Endodermal cell (in vitro differentiated cells): ENCODE measurements at regions not wholly inside any gene's neighbourhood (a gene's known extent, or its start where the extent isn't known, plus 50 kb on each side); places are given as distances from the start of the nearest gene placed in this dataset.

Experiments
- DNase-seq: peaks from one replicate; pipeline ENCODE4 v3.0.0-alpha.2; 2017
- H3K27ac ChIP-seq: 2 replicates; pipeline ENCODE4 v1.5.1; 2013; ENCODE audit warnings: mild to moderate bottlenecking, low read depth, low read length, moderate library complexity
- H3K27me3 ChIP-seq: 2 replicates; pipeline ENCODE4 v1.6.1; 2013; ENCODE audit warnings: mild to moderate bottlenecking, low read length, moderate library complexity; ENCODE audit not compliant: insufficient read depth, control insufficient read depth, poor library complexity, severe bottlenecking
- H3K36me3 ChIP-seq: 2 replicates; pipeline ENCODE4 v1.7.0; 2013; ENCODE audit warnings: mild to moderate bottlenecking, low read length, moderate library complexity; ENCODE audit not compliant: control insufficient read depth, insufficient read depth
- H3K4me1 ChIP-seq: one replicate; pipeline ENCODE4 v1.7.0; 2013; ENCODE audit warnings: low read length; ENCODE audit not compliant: control insufficient read depth, insufficient read depth
- H3K4me3 ChIP-seq: 2 replicates; pipeline ENCODE4 v1.5.1; 2013; ENCODE audit warnings: mild to moderate bottlenecking, low read length, moderate library complexity
- H3K9ac ChIP-seq: 2 replicates; pipeline ENCODE4 v1.6.1; 2013; ENCODE audit warnings: mild to moderate bottlenecking, low read length, moderate library complexity; ENCODE audit not compliant: poor library complexity, severe bottlenecking; ENCODE audit errors: extremely low read depth
- H3K9me3 ChIP-seq: 2 replicates; pipeline ENCODE4 v1.6.1; 2013; ENCODE audit warnings: mild to moderate bottlenecking, low read length, moderate library complexity; ENCODE audit not compliant: control insufficient read depth
- H3K27ac Mint-ChIP-seq: 2 replicates; pipeline ENCODE4 v1.8.0; 2020; ENCODE audit warnings: mixed read lengths
- H3K27me3 Mint-ChIP-seq: 2 replicates; pipeline ENCODE4 v1.8.0; 2021; ENCODE audit warnings: mild to moderate bottlenecking, mixed read lengths; ENCODE audit not compliant: insufficient read depth
- H3K36me3 Mint-ChIP-seq: 2 replicates; pipeline ENCODE4 v1.8.0; 2020; ENCODE audit warnings: low read depth, mixed read lengths
- H3K4me1 Mint-ChIP-seq: 2 replicates; pipeline ENCODE4 v1.8.0; 2020; ENCODE audit warnings: mixed read lengths
- H3K4me3 Mint-ChIP-seq: 2 replicates; pipeline ENCODE4 v1.8.0; 2020; ENCODE audit warnings: mild to moderate bottlenecking, moderate library complexity, mixed read lengths
- H3K9me3 Mint-ChIP-seq: 2 replicates; pipeline ENCODE4 v1.8.0; 2020; ENCODE audit warnings: mild to moderate bottlenecking, mixed read lengths
- WGBS, 2 experiments: methylation state at CpG; one replicate each; pipeline versions ENCODE4 v1.1.5 to v1.1.7; 2013; ENCODE audit warnings: missing lambda C conversion rate in 2 of 2, mixed read lengths in 1 of 2; ENCODE audit not compliant: insufficient coverage in 1 of 2, insufficient read length in 1 of 2; 5-methylcytosine and 5-hydroxymethylcytosine counted together
- TF ChIP-seq, protein P1 (sequence below): fragments of 200-600 bp; sonication (generic); conservative IDR thresholded peaks from 2 replicates; pipeline ENCODE4 v1.5.0; 2021; ENCODE audit warnings: antibody characterized with exemption, mild to moderate bottlenecking

DNA sequence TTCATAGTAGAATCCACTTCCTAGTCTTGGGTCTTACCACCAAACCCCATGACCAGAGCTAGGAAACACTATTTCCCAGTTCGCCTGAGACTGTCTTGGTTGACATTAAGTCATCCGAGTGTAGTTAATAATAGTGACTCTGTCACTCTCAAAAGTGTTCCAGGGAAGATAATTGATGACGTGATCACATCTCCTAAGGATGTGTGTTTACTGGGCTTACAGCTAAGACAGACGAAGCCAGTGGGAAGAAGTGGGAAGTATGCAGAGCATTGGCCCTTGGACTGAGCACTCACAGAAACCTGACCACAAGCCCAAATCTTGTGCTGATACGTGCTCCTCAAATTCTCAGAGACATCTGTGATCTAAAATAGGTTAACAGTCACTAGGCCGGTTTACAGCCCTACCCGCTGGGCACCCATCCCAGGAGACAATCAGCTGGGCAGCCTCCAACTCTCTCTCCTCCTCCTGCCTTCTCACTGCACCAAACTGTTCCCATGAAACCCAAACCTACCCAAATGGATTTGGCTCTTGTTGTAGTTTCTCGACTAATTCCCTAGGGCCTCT, 316.6 kb downstream of the TLE1 start:
- no peak for DNase-seq

DNA sequence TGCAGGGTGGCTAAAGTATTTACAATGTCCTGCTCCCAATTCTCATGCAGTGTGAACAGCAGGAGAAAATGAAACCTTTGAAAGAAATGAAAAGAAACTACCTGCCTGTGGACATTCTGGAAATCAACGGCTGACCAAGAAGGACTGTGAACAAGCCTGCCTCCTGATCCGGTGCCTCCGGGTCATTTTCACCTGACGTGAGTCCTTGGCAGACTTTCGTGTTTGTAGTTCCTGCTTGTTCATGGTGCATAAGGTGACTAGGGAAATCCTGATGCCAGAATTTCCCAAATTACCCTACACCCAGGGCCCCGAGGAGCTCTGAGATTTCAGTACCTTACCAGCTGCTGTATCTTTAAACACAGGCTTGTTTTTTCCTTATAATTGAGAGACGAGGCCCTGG, 317.5 kb downstream of the TLE1 start:
- peaks cover 10% of the 10 kb centered on the region for H3K4me1 ChIP-seq

More for the DNA sequence above, 316.6 kb downstream of the TLE1 start:
- Histone ChIP-seq H3K27me3 (no peaks in the 10 kb centered on the region), H3K4me3 (no peak overlapping the region), H3K36me3 (no peaks in the 10 kb centered on the region), H3K9ac (no peak overlapping the region), H3K4me1 (peaks cover 11% of the 10 kb centered on the region), H3K9me3 (no peaks in the 10 kb centered on the region), H3K27ac (no peak overlapping the region)
- 93 to 96% methylated on average over 6 to 8 of the region's 8 CpGs for WGBS, 2 experiments
- peaks cover 3% of the 10 kb centered on the region for H3K9me3 Mint-ChIP-seq
- TF ChIP-seq, protein P1, sequence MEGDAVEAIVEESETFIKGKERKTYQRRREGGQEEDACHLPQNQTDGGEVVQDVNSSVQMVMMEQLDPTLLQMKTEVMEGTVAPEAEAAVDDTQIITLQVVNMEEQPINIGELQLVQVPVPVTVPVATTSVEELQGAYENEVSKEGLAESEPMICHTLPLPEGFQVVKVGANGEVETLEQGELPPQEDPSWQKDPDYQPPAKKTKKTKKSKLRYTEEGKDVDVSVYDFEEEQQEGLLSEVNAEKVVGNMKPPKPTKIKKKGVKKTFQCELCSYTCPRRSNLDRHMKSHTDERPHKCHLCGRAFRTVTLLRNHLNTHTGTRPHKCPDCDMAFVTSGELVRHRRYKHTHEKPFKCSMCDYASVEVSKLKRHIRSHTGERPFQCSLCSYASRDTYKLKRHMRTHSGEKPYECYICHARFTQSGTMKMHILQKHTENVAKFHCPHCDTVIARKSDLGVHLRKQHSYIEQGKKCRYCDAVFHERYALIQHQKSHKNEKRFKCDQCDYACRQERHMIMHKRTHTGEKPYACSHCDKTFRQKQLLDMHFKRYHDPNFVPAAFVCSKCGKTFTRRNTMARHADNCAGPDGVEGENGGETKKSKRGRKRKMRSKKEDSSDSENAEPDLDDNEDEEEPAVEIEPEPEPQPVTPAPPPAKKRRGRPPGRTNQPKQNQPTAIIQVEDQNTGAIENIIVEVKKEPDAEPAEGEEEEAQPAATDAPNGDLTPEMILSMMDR: no peak
- no peak overlapping the region for H3K4me3 Mint-ChIP-seq
- H3K36me3 Mint-ChIP-seq: no peaks in the 10 kb centered on the region
- peaks cover 53% of the 10 kb centered on the region for H3K4me1 Mint-ChIP-seq
- H3K27me3 Mint-ChIP-seq: no peaks in the 10 kb centered on the region
- H3K27ac Mint-ChIP-seq: no peak overlapping the region

DNA sequence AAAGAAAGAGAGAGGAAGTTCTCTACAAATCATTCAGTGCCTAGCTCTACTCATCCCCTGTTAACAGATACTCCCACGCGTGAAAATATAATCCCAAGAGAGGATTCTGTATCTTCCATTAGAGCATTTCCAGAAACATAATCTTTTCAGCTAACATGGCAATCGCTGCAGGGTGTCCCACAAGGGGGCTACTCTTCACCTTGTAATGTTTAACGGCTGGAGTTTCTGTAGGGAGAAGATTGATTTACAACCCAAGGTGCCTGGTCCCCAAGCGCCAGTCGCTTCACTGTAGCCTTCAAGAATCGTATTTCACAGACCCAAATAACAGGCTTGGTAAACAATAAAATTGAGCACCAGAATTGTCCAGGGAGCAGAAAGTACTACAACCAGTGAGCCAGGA, 318.7 kb downstream of the TLE1 start:
- peaks cover 34% of the 10 kb centered on the region for H3K4me1 Mint-ChIP-seq
- Histone ChIP-seq H3K27ac (no peak overlapping the region), H3K9ac (no peak overlapping the region), H3K36me3 (no peaks in the 10 kb centered on the region), H3K4me1 (peaks cover 4% of the 10 kb centered on the region), H3K4me3 (no peak overlapping the region), H3K9me3 (peaks cover 8% of the 10 kb centered on the region), H3K27me3 (no peaks in the 10 kb centered on the region)
- no peak overlapping the region for H3K4me3 Mint-ChIP-seq
- peaks cover 3% of the 10 kb centered on the region for H3K36me3 Mint-ChIP-seq
- H3K27me3 Mint-ChIP-seq: no peaks in the 10 kb centered on the region
- TF ChIP-seq, protein P1: no peak
- DNase-seq: no peak
- peaks cover 22% of the 10 kb centered on the region for H3K9me3 Mint-ChIP-seq
- 93 to 100% methylated on average over 3 to 7 of the region's 7 CpGs for WGBS, 2 experiments
- H3K27ac Mint-ChIP-seq: no peak overlapping the region

More for the DNA sequence above, 317.5 kb downstream of the TLE1 start:
- Histone ChIP-seq H3K9ac (no peak overlapping the region), H3K9me3 (peaks cover 5% of the 10 kb centered on the region), H3K4me3 (no peak overlapping the region), H3K27ac (no peak overlapping the region), H3K27me3 (no peaks in the 10 kb centered on the region), H3K36me3 (no peaks in the 10 kb centered on the region)
- TF ChIP-seq, protein P1: no peak
- Mint-ChIP-seq H3K4me3 (no peak overlapping the region), H3K9me3 (peaks cover 12% of the 10 kb centered on the region), H3K27ac (no peak overlapping the region), H3K4me1 (peaks cover 44% of the 10 kb centered on the region), H3K27me3 (no peaks in the 10 kb centered on the region), H3K36me3 (peaks cover 3% of the 10 kb centered on the region)
- DNase-seq: no peak
- 83 to 91% methylated on average over 3 to 7 of the region's 7 CpGs for WGBS, 2 experiments
